ENCODE measurements at regions not wholly inside any gene's neighbourhood (a gene's known extent, or its start where the extent isn't known, plus 50 kb on each side); places are given as distances from the start of the nearest gene placed in this dataset.
"Not testable (repeated sequence)": the region's sequence is repeated elsewhere in the genome, so short reads cannot be mapped to it uniquely, and the experiment has no call there.

DNA sequence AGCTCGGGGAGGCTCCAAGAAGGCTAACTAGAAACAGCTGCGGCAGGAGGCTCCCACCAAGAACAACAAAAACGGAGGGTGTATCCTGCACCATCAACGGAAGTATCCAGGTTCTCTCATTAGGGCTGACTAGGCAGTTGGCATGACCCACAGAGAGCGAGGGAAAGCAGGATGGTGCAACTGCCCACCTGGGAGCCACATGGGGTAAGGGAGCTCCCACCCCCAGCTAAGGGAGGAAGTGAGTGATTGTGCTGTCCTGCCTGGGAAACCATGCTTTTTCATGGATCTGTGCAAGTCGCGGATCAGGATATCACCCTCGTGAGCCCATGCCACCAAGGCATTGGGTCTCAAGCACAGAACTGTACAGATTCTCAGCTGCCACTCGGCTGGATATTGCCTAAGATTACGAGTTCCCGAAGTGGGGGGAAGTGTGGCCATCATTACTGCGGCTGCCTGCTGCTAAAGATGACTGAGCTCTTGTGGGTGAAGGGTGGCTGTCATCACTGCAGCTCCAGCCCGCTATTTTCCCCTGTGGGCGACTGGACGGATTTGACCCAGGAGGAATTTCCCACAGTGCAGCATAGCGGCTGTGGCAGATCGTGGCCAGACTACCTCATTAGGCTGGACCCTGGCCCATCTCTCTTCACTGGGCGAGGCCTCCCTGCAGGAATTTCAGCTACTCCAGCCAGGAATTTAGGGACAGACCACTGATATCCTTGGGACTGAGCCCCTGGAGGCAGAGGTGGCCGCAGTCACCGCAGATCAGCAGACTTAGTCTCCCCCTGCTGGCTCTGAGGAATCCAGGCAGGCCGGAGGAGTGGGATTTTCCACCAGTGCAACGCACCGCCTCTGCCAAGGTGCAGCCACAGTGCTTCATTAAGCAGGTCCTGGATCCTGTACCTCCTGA is 515.7 kb downstream of the FRK start:
- DNase-seq: no peak

DNA sequence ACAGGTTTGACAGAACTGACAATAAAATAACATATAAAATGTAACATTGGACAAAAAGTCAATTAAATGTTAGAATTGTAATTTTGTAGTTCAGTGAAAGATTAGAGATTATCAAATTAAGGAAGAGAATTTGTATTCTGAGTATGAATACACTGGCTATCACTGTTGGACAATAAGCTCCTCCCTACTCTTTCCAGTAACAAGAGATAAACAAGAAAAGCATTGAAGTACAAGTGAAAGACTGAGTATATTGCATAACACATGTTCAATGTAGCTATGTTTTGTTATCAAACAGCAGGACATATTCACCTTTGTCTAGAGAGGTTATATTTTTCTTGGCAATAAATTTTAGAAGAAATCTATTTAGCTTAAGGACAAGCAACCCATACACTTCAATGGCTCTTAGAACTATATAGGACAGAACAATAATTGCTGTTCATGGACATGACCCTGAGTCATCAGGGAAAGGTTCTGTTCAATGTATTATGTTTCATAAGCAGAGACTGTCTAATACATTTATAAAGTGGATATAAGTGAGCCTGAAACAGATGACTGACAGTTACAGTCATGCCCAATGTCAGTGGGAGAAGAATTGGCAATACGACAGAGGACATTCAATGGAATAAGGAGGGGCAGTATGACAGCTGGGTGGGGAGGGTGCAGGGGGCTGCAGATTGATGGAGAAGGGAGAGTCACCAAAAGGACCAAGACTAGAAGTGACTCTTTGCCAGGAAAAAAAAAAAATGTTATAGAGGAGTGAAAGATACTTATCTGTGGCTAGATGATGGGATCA is 520.4 kb downstream of the FRK start:
- DNase-seq: no peak

DNA sequence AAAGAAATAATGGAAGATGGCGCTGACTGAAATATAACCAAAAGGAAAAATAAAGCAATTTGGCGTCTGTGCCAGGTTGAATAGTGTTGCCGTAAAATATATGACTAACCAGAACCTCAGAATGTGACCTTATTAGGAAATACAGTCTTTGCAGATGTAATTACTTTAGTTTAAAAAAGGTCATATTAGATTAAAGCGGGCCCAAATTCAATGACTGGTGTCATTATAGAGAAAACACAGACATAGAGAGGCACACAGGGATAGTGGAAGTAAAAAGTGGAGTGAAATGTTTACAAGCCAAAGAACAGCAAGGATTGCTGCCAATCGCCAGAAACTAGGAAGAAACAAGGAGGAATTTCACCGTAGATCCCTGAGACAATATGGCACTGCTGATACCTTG is 521.2 kb downstream of the FRK start:
- DNase-seq: no peak

DNA sequence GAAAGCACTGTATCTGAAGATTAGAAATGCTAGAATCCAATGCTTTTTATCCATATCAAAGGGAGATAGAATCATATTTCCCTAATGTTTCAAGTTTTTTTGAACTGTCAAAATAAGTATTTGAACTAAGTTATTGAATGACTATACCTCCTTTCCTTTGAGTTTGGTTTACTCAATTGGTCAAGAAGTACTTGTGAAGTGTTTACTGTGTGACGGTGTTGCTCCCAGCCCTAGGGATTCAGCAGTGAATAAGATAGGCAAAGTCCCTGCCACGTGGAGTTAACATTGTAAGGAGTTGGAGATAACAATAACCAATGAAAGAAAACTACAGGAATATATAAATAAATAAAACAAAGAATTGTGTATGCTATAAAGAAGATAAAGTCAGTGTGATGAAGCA is 535.9 kb downstream of the FRK start:
- DNase-seq: no peak

DNA sequence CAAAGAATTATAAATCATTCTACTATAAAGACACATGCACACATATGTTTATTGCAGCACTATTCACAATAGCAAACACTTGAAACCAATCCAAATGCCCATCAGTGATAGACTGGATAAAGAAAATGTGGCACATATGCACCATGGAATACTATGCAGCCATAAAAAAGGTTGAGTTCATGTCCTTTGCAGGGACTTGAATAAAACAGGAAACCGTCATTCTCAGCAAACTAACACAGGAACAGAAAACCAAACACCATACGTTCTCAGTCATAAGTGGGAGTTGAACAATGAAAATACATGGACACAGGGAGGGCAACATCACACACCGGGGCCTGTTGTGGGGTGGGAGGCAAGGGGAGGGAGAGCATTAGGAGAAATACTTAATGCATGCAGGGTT is 538.9 kb downstream of the FRK start:
- not testable (repeated sequence) for DNase-seq

DNA sequence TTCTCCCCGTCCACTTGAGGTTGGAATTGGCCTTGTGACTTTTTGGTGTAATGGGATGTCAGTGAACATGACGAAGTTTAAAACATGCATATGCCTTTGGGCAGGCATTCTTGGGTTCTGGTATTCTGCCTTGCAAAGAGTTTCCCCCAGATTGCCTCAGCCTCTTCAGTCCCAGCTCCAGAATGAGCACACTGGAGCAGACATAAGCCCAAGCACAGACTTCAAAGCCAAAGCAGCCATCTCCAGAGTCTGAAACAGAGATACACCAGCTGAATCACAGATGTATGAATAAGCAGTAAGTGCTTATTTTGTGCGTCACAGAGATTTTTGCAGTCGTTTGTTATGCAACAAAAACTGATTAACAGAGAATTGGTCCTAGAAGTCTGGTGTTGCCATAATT is 546.0 kb downstream of the FRK start:
- DNase-seq: no peak

DNA sequence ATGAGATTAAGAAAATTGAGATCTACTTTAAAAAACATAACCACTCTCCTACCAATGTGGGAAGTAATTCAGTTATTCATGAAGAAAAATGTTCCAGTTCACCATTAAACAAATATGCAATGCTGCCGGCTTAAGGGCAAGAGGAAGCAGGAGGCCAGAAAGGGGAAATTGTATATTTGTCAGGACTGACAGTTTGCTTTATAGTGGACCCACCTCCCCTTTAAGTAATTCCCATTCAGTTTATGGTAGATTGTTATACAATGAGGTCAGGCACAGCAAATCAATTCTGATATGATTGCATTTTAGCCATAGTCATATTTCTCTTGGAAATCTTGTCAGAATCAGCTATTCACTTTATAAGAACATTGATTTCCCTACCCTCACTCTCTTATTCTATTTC is 547.8 kb downstream of the FRK start:
- no peak for DNase-seq

DNA sequence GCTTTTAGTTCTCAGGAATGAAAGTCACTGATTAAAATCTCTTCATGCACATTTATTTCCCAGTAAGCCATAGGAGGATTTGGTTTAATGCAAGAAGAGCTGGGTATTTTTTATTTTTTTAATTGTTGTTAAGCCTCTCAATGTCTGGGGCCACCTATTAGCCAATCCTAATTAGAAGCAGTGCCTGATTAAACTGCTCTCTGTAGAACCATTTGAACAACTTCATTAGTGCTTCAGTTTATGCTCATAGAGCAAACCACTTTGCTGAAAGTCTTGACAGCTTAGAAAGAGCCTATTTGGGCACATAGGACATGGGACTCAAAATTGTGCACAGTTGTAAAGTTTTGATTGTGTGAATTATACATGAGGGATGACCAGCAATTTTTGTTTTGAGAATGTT is 548.9 kb downstream of the FRK start:
- DNase-seq: no peak

DNA sequence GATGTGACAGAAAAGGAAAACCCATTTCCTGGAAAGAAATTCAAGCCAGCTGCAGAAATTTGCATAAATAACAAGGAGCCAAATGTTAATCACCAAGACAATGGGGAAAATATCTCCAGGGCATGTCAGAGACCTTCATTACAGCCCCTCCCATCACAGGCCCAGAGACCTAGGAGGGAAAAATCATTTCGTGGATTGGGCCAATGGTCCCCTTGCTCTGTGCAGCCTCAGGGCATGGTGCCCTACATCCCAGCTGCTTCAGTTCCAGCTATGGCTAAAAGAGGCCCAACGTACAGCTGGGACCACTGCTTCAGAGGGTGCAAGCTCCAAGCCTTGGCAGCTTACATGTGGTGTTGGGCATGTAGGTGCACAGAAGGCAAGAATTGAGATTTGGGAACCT is 558.3 kb downstream of the FRK start:
- not testable (repeated sequence) for DNase-seq

DNA sequence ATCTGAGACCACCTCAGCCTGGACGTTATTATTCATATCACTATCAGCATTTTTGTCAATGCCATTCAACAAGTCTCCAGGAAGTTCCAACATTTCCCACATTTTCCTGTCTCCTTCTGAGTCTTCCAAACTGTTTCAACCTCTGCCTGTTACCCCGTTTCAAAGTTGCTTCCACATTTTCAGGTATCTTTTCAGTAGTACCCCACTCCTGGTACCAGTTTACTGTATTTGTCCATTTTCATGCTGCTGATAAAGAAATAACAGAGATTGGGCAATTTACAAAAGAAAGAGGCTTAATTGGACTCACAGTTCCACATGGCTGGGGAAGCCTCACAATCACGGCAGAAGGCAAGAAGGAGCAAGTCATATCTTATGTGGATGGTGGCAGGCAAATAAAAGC is 565.5 kb downstream of the FRK start:
- DNase-seq: no peak

DNA sequence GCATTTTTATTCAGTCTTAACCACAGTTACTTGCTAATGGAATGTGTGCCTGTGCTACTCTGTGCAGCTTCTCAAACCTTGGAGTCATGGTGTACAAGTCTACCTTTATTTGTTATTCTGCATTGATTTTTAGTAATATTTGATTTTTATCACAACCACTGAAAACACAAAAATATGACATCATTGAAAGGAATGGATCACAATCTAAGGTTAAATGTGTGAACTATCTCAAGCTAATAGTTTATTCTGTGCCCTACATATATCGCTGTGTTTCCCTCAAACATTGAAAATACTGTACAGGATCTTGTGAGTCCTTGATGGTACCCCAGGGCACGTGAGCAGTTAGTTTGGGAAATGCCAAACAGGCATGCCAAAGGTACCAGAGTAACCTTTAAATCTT is 573.4 kb downstream of the FRK start:
- DNase-seq: no peak

DNA sequence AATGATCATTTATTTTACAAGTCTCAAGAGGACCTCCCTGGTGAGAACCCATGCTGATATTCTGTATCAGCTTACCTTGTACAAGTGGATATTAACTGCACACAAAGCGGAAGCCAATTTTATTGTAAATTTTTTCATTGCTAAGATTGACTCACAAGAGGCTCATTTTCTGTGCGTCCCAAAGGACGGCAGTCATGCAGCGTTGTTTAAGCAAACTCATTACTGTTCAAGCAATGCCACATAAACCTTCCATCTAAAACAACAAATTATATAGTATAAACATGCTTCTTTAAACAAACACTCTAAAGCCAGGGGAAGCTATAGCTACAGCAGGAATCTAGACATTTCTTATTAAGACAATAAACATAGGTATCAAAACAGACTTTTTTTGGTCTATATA is 575.3 kb downstream of the FRK start:
- no peak for DNase-seq

DNA sequence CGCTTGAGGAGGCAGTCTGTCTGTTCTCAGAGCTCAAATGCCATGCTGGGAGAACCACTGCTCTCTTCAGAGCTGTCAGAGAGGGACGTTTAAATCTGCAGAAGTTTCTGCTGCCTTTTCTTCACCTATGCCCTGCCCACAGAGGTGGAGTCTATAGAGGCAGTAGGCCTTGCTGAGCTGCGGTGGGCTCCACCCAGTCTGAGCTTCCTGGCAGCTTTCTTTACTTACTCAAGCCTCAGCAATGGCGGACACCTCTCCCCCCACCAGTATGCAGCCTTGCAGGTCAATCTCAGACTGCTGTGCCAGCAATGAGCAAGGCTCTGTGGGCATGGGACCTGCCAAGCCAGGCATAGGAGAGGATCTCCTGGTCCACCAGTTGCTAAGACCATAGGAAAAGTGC is 580.1 kb downstream of the FRK start:
- not testable (repeated sequence) for DNase-seq

DNA sequence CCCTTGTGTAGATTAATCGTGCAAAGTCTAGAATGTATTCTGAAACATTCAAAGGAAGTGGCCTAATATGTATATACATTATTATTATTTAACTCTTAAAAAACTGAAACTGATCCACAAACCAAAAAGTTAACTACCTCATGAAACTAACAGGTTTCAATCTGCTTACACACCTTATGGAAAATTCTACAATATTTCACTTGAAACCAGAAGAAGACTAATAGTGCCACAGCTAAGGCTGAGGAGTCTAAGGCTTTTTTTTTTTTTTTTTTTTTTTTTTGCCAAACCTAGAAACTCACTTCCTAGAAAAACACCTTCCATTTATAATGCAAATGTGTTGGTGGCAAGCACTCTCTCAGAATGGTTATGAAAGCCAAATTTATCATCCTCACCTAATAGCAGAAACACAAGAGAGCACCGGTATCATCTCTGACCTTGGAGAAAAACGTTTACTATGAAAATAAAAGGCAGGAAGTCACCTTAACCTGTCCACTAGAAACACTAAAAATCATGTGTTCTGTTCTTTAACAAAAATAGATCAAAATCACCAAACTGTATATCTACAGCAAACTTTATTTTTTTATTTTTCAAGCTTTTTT is 586.1 kb downstream of the FRK start:
- no peak for DNase-seq

DNA sequence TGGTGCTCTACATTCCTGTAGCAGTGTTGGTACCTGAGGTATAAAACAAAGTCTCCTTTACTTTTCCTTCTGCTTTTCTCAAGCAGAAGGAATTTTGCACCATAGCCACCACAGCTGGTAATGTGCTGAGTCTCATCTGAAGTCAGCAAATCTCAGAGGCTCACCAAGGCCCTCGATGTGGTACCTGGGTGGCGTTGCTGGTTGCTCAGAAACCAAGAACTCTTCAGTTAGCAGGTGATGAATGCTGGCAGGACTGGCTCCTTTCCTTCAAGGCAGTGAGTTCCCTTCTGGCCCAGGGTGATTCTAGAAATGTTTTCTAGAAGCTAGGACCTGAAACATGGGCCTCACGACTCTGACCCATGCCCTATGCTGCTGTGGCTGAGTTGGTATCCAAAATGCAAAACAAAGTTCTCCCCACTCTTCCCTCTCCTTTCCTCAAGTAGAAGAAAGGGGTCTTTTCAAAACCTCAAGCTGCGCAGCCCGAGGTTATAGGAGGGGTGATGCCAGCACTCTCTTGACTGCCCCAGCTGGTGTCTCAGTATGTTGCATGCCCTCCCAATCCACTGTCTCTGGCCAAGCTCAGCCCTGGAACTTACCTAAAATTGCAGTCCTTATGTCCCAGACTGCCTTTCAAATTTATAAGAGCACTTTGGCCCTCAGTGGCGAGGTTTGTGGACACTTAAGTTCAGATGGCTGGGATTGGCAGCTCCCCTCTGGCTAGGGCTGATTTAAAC is 592.3 kb downstream of the FRK start:
- no peak for DNase-seq

DNA sequence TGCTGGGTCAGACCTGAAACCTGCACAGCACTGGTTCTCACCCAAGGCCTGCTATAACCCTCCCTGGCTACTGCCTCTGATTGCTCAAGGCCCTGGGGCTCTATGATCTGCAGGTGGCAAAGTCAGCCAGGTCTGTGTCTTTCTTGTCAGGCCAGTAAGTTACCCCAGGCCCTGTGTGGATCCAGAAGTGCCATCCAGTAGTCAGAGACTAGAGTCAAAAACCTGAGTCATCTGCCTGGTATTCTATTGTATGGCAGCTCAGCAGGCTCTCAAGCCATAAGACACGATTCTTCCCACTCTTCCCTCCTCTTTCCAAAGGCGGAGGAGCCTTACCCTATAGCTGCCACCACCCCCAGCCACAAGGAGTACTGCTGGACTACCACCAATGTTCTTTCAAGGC is 593.0 kb downstream of the FRK start:
- DNase-seq: no peak

DNA sequence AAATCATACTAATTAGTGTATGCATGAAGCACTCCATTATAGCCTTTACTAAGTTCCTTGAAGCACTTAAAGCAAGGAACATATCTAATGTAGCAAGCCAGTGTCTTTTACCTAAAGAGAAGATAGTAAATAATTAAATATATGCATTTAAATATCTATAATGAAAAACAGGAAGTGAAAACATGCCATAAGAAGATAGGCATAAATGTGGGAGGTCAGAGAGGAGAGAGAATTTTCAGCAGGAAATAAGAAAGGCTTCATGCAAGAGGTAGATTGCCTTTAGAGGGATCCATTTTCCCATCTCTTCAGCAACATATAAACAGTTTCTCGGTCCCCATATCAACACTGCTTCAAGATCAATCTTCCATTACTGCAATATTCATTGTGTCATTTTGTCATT is 599.8 kb downstream of the FRK start:
- no peak for DNase-seq

DNA sequence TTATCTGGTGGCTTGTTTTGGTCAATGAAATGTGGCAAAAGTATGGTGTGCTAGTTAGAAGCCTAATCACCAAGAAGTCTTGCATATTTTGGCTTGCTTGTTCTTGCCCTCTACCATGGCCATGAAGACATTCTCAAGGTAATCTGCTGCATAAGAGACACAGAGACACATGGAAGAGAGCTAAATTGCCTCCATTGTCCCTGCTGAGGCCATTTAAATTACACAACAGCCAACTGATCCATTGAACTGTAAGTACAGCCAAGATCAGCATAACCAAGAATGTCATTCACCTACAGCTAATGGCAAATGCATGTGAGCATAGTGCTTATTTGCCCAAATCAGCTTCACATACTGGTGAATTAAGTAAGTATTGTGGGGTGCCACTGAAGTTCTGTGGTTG is 603.8 kb downstream of the FRK start:
- DNase-seq: no peak

DNA sequence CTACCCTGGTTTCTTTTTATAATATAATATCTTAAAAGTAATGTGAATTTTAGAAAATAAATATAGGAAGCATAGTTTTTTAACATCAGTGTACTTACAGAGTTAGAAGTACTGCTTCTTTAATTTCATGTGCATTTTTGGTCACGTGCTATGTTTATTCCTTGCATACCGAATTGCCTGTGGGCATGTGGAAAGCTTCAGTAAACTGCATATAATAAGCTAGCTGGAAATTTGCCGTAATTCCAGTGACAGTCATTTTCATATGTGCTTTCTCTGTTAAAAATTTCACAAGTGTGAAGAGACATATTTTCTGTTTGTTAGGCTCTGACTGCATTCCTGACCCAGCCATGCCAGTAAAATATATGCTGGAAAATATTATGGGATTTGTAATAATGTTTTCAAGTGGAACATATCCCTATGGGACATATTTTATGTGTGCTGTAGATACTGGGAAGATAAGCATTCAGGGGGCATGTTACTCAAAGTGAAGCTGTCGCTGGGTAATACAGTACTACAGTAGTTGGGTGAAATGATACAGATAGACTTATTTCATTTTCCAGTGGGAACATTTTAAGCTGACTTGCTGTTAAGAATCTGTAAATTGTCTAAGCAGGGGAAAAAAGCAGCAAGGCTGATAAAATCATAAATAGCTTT is 616.7 kb downstream of the FRK start:
- no peak for DNase-seq

DNA sequence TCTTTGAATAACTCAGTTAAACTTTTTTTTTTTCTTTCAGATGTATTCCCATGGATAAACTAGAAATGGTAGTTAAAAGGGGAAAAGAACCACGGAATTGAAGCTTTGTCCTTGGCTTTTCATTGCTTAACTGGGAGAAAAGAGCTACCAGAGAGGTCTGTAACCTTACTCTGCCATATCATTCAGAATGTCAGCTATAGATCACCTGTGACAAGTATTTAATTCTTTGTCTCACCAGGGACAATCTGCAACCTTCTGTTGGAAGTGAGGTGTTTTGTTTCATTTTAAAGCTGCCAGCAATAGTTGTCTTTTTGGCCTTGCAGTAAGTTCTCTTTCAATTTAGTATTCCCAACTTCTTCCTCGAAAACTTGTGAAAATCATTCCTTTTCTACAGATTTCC is 618.4 kb downstream of the FRK start:
- DNase-seq: no peak

DNA sequence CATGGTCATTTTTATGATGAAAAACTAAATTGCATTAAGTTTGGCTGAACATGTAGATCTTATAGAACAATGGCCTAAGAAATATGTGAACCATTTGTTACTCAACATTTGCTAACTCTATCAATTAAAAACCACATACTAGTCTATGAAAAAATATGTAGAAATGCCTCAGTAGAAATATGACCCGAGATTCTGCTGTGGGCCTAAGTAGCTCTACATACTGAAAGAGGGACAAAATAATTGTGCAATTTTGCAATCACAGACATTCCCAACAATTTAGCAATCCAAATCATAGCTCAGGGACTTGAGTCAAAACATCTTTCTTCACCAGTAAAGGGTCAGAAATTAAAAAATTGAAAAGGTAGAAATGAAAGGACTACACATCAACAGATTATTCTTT is 619.0 kb downstream of the FRK start:
- DNase-seq: no peak

DNA sequence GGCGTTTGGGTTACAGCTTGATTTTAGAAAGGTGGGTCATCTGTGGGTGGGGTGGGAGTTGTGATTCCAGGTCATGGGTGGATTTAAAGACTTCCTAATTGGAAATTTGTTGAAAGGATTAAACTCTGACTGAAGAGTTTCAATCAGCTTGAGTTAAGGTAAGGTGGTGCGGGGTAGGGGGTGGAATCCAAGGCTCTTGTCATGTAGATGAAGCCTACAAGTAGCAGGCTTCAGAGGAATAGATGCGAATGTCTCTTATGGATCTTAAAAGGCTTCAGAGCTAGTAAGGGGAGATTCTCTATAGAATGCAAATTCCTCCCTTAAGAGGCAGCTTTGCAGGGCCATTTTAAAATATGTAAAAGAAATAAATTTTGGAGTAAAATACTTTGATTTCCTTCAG is 645.3 kb downstream of the FRK start:
- no peak for DNase-seq
